ENCODE measurements at regions not wholly inside any gene's neighbourhood (a gene's known extent, or its start where the extent isn't known, plus 50 kb on each side); places are given as distances from the start of the nearest gene placed in this dataset.

DNA sequence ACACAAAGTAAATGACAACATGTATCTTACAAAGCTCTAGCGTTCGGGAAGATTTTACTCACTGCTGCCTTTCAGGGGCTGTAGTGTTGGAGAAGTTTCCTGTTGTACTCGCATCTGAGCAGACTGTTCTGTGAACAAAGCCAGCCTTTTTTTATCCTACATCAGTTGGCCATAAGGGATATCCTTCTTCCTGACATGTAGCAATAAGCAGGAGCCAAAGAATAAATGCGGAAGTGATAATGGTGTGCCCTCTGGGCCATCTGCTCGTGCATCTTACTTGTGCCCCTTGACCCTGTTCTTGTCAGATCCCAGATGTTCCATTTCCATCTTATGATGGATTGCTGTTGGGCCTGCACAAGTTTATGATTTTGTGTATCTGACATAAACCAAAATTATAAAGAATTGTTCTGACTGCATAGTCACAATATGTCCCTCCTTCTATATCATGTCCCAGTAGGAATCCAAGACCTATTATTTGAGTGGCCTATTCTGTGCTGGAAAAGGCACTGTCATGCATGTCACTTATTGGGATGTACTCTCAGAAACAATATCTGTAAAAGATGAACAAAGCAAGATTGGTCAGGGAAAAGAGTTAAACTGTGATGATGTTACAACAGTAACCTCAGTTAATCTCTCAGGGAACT, 631.3 kb downstream of the NSUN3 start:
- Mint-ChIP-seq H3K4me3 (no peak overlapping the region), H3K36me3 (no peaks in the 10 kb centered on the region), H3K27me3 (ENCODE audit: low read depth) (no peaks in the 10 kb centered on the region), H3K9me3 (no peaks in the 10 kb centered on the region), H3K4me1 (no peaks in the 10 kb centered on the region), H3K27ac (no peak overlapping the region)
- ATAC-seq (no peak), DNase-seq (ENCODE audit: low spot score) (no peak)
- CTCF ChIA-PET = no interaction called here
- TF ChIP-seq, protein P1, sequence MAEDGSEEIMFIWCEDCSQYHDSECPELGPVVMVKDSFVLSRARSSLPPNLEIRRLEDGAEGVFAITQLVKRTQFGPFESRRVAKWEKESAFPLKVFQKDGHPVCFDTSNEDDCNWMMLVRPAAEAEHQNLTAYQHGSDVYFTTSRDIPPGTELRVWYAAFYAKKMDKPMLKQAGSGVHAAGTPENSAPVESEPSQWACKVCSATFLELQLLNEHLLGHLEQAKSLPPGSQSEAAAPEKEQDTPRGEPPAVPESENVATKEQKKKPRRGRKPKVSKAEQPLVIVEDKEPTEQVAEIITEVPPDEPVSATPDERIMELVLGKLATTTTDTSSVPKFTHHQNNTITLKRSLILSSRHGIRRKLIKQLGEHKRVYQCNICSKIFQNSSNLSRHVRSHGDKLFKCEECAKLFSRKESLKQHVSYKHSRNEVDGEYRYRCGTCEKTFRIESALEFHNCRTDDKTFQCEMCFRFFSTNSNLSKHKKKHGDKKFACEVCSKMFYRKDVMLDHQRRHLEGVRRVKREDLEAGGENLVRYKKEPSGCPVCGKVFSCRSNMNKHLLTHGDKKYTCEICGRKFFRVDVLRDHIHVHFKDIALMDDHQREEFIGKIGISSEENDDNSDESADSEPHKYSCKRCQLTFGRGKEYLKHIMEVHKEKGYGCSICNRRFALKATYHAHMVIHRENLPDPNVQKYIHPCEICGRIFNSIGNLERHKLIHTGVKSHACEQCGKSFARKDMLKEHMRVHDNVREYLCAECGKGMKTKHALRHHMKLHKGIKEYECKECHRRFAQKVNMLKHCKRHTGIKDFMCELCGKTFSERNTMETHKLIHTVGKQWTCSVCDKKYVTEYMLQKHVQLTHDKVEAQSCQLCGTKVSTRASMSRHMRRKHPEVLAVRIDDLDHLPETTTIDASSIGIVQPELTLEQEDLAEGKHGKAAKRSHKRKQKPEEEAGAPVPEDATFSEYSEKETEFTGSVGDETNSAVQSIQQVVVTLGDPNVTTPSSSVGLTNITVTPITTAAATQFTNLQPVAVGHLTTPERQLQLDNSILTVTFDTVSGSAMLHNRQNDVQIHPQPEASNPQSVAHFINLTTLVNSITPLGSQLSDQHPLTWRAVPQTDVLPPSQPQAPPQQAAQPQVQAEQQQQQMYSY (CRISPR knock-in tag; IDR thresholded peaks at IDR 0.05) = no peak
- TF ChIP-seq ZNF121 (CRISPR knock-in tag; IDR thresholded peaks at IDR 0.05) (no peak), ZNF138 (CRISPR knock-in tag; conservative IDR thresholded peaks at IDR 0.05) (no peak), ZNF396 (CRISPR knock-in tag; IDR thresholded peaks at IDR 0.05; ENCODE audit: borderline replicate concordance) (no peak), JAZF1 (CRISPR knock-in tag; IDR thresholded peaks at IDR 0.05) (no peak), RELA (CRISPR knock-in tag; IDR thresholded peaks at IDR 0.05; ENCODE audit: borderline replicate concordance) (no peak), IRF2 (CRISPR knock-in tag; IDR thresholded peaks at IDR 0.05; ENCODE audit: borderline replicate concordance, low read depth) (no peak), ZNF671 (CRISPR knock-in tag; IDR thresholded peaks at IDR 0.05) (no peak), FOXK1 (CRISPR knock-in tag; IDR thresholded peaks at IDR 0.05) (no peak), FOXP4 (CRISPR knock-in tag; IDR thresholded peaks at IDR 0.05) (no peak), ETV6 (CRISPR knock-in tag; IDR thresholded peaks at IDR 0.05) (no peak), ATF6 (CRISPR knock-in tag; IDR thresholded peaks at IDR 0.05) (no peak), ESRRA (CRISPR knock-in tag; IDR thresholded peaks at IDR 0.05; ENCODE audit: borderline replicate concordance) (no peak), NFYB (CRISPR knock-in tag; conservative IDR thresholded peaks at IDR 0.05; ENCODE audit: low read depth) (no peak), E2F1 (CRISPR knock-in tag; IDR thresholded peaks at IDR 0.05) (no peak), ATF1 (CRISPR knock-in tag; IDR thresholded peaks at IDR 0.05) (no peak)
- TF ChIP-seq, protein P2, sequence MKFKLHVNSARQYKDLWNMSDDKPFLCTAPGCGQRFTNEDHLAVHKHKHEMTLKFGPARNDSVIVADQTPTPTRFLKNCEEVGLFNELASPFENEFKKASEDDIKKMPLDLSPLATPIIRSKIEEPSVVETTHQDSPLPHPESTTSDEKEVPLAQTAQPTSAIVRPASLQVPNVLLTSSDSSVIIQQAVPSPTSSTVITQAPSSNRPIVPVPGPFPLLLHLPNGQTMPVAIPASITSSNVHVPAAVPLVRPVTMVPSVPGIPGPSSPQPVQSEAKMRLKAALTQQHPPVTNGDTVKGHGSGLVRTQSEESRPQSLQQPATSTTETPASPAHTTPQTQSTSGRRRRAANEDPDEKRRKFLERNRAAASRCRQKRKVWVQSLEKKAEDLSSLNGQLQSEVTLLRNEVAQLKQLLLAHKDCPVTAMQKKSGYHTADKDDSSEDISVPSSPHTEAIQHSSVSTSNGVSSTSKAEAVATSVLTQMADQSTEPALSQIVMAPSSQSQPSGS (CRISPR knock-in tag; IDR thresholded peaks at IDR 0.05; ENCODE audit: borderline replicate concordance, low read depth) = no peak
- TF ChIP-seq, protein P3, sequence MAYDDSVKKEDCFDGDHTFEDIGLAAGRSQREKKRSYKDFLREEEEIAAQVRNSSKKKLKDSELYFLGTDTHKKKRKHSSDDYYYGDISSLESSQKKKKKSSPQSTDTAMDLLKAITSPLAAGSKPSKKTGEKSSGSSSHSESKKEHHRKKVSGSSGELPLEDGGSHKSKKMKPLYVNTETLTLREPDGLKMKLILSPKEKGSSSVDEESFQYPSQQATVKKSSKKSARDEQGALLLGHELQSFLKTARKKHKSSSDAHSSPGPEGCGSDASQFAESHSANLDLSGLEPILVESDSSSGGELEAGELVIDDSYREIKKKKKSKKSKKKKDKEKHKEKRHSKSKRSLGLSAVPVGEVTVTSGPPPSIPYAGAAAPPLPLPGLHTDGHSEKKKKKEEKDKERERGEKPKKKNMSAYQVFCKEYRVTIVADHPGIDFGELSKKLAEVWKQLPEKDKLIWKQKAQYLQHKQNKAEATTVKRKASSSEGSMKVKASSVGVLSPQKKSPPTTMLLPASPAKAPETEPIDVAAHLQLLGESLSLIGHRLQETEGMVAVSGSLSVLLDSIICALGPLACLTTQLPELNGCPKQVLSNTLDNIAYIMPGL (CRISPR knock-in tag; IDR thresholded peaks at IDR 0.05) = no peak
- POLR2A ChIA-PET = no interaction called here

Data from WTC11 (cell line).